SK-N-SH (cell line): ENCODE measurements at regions not wholly inside any gene's neighbourhood (a gene's known extent, or its start where the extent isn't known, plus 50 kb on each side); places are given as distances from the start of the nearest gene placed in this dataset.

Source experiments
- CTCF ChIA-PET: fragments of 300-600, 350-600 bp; formaldehyde crosslinking; extraction: SDS; loops from one replicate; lab custom pipeline; 2021; lab: Yijun Ruan, JAX
- POLR2A ChIA-PET: fragments of 350-600 bp; sonication (Branson Sonifier 250); formaldehyde crosslinking; extraction: SDS; loops from one replicate; lab custom pipeline; 2020; ENCODE audit warnings: antibody characterized with exemption, inconsistent platforms; lab: Yijun Ruan, JAX
- DNase-seq: peaks from one replicate; pipeline ENCODE4 v3.0.0; 2012
- H2AFZ ChIP-seq: fragments of 200-600 bp; sonication (generic); 2 replicates; pipeline ENCODE4 v1.8.1; 2016; ENCODE audit warnings: antibody characterized with exemption, mild to moderate bottlenecking, low read depth
- H3F3A ChIP-seq: fragments of 200-600 bp; sonication (generic); replicated peaks from 2 replicates; pipeline ENCODE3; 2016; ENCODE audit warnings: antibody characterized with exemption, mild to moderate bottlenecking; ENCODE audit not compliant: insufficient read depth
- H3K27ac ChIP-seq, 2 experiments: fragments of 200-500 bp in 1 of 2; fragments of 200-600 bp in 1 of 2; sonication (Bioruptor generic) in 1 of 2; sonication (generic), shearing (Covaris generic) in 1 of 2; 2 replicates each; pipeline versions ENCODE4 v1.5.1 to v1.6.1; 2014 to 2016; ENCODE audit warnings: low read depth in 2 of 2, inconsistent platforms in 1 of 2, low read length in 1 of 2, mild to moderate bottlenecking in 1 of 2, mixed read lengths in 1 of 2
- H3K27me3 ChIP-seq: fragments of 200-600 bp; sonication (generic), shearing (Covaris generic); 2 replicates; pipeline ENCODE4 v1.6.1; 2016; ENCODE audit warnings: mixed run types; ENCODE audit not compliant: insufficient read depth
- H3K36me3 ChIP-seq, 2 experiments: fragments of 200-500 bp in 1 of 2; fragments of 200-600 bp in 1 of 2; sonication (Bioruptor generic) in 1 of 2; sonication (generic) in 1 of 2; replicated peaks in 1 of 2; 2 replicates each; pipeline versions ENCODE3 to v1.5.1; 2014 to 2016; ENCODE audit warnings: low read length in 1 of 2, mild to moderate bottlenecking in 1 of 2; ENCODE audit not compliant: insufficient read depth in 2 of 2, control insufficient read depth in 1 of 2
- H3K4me1 ChIP-seq, 2 experiments: fragments of 200-500 bp in 1 of 2; fragments of 200-600 bp in 1 of 2; sonication (Bioruptor generic) in 1 of 2; sonication (generic), shearing (Covaris generic) in 1 of 2; 2 replicates each; pipeline versions ENCODE4 v1.5.1 to v1.6.1; 2014 to 2016; ENCODE audit warnings: low read depth in 1 of 2, low read length in 1 of 2, mixed run types in 1 of 2; ENCODE audit not compliant: insufficient read depth in 2 of 2, control insufficient read depth in 1 of 2
- H3K4me2 ChIP-seq: fragments of 200-600 bp; sonication (generic), shearing (Covaris generic); 2 replicates; pipeline ENCODE4 v1.6.1; 2017; ENCODE audit warnings: mixed run types
- H3K4me3 ChIP-seq, 2 experiments: fragments of 200-500 bp in 1 of 2; fragments of 200-600 bp in 1 of 2; sonication (Bioruptor generic) in 1 of 2; sonication (generic), shearing (Covaris generic) in 1 of 2; 2 replicates each; pipeline versions ENCODE4 v1.5.1 to v1.8.1; 2014 to 2016; ENCODE audit warnings: low read depth in 2 of 2, inconsistent platforms in 1 of 2, low read length in 1 of 2, mild to moderate bottlenecking in 1 of 2, mixed read lengths in 1 of 2, moderate library complexity in 1 of 2
- H3K79me2 ChIP-seq: fragments of 200-600 bp; sonication (generic); 2 replicates; pipeline ENCODE4 v1.8.1; 2017; ENCODE audit warnings: mild to moderate bottlenecking; ENCODE audit not compliant: insufficient read depth
- H3K9ac ChIP-seq: fragments of 200-600 bp; sonication (generic); 2 replicates; pipeline ENCODE4 v1.6.1; 2017; ENCODE audit warnings: mixed run types
- H3K9me2 ChIP-seq: fragments of 200-600 bp; sonication (generic); 2 replicates; pipeline ENCODE4 v1.6.1; 2017; ENCODE audit warnings: mixed run types
- H3K9me3 ChIP-seq: fragments of 200-600 bp; sonication (generic); 2 replicates; pipeline ENCODE4 v1.6.1; 2017; ENCODE audit warnings: mixed run types, mild to moderate bottlenecking, moderate library complexity
- H4K20me1 ChIP-seq: fragments of 200-600 bp; sonication (generic); 2 replicates; pipeline ENCODE4 v1.6.1; 2017; ENCODE audit warnings: mild to moderate bottlenecking, mixed run types; ENCODE audit not compliant: insufficient read depth
- ELF1 ChIP-seq: IDR thresholded peaks from 2 replicates; pipeline ENCODE4 v1.4.0; 2012
- GABPA ChIP-seq: IDR thresholded peaks from 2 replicates; pipeline ENCODE4 v1.4.0; 2012; ENCODE audit warnings: low read depth, mild to moderate bottlenecking
- NFIC ChIP-seq: IDR thresholded peaks from 2 replicates; pipeline ENCODE4 v1.4.0; 2012; ENCODE audit warnings: borderline replicate concordance
- NRF1 ChIP-seq: IDR thresholded peaks from 2 replicates; pipeline ENCODE4 v1.6.1; 2012; ENCODE audit warnings: low read depth, mild to moderate bottlenecking, low read length
- PBX3 ChIP-seq: IDR thresholded peaks from 2 replicates; pipeline ENCODE4; 2012
- POLR2AphosphoS5 ChIP-seq: IDR thresholded peaks from 2 replicates; pipeline ENCODE4 v1.6.1; 2012; ENCODE audit warnings: low read depth, low read length
- REST ChIP-seq: IDR thresholded peaks from 2 replicates; pipeline ENCODE4 v1.6.1; 2012; ENCODE audit warnings: mild to moderate bottlenecking, low read depth, low read length, moderate library complexity
- SMC3 ChIP-seq: IDR thresholded peaks from 2 replicates; pipeline ENCODE4 v1.6.1; 2012; ENCODE audit warnings: low read depth, low read length, improper control_type of control experiment
- TCF12 ChIP-seq: IDR thresholded peaks from 2 replicates; pipeline ENCODE4 v1.4.0; 2012
- TEAD4 ChIP-seq: IDR thresholded peaks from 2 replicates; pipeline ENCODE4 v1.4.0; 2012; ENCODE audit warnings: mild to moderate bottlenecking, borderline replicate concordance; ENCODE audit not compliant: insufficient read depth
- YY1 ChIP-seq: IDR thresholded peaks from 2 replicates; pipeline ENCODE4 v1.4.0; 2012; ENCODE audit warnings: low read depth, mild to moderate bottlenecking
- WGBS: methylation state at CpG from one replicate; pipeline ENCODE4 v1.1.6; 2017; ENCODE audit warnings: low lambda C conversion rate; 5-methylcytosine and 5-hydroxymethylcytosine counted together
- TF ChIP-seq, protein P1 (sequence below): fragments of 150-350 bp; IDR thresholded peaks from 2 replicates; pipeline ENCODE4 v1.6.1; 2017; ENCODE audit warnings: antibody characterized with exemption, low read length, low read depth, borderline replicate concordance

DNA sequence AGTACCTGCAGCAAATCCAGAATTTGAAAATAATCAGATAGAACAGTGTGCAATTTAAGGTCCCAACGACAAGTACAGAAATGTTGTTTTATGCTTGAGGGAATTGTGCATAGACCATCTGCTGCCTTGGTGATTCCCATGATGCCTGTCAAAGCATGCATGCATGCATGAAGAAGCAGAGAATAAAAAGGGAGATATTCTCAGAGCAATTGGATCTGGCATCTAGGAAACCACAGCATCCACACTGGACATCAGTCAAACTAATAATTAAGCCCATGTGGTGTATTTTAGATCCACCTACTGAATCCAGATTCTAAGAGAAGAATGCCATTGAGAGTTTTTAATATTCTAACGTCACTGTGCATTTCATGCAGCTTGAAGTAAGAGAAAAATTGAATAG is 361.2 kb downstream of the FSIP2 start:
- no peak for DNase-seq
- Histone ChIP-seq H3K4me2 (no peak overlapping the region), H3K79me2 (no peaks in the 10 kb centered on the region), H2AFZ (no peak overlapping the region), H3K27ac (no peak overlapping the region), H3K4me3 (no peak overlapping the region), H3K4me1 (no peaks in the 10 kb centered on the region; a peak in 2 of 4 replicates), H3K27me3 (no peaks in the 10 kb centered on the region), H4K20me1 (no peaks in the 10 kb centered on the region), H3K9ac (no peak overlapping the region), H3F3A (no peaks in the 10 kb centered on the region), H3K9me2 (0 out of 2 replicates have a peak, but pooled peaks cover 5% of the 10 kb centered on the region), H3K36me3 (no peaks in the 10 kb centered on the region), H3K9me3 (no peaks in the 10 kb centered on the region)
- CTCF ChIA-PET, result no interaction called here
- no peak for TF ChIP-seq GABPA
- TF ChIP-seq POLR2AphosphoS5, result no peak
- peak; percentile 49; the same call in 1 of the 2 replicates for TF ChIP-seq TCF12
- TF ChIP-seq ELF1, result no peak
- TF ChIP-seq YY1, result no peak
- TF ChIP-seq PBX3, result peak; percentile 27; the same call in 1 of the 2 replicates
- TF ChIP-seq REST, result no peak
- TF ChIP-seq NRF1, result no peak
- POLR2A ChIA-PET, result no interaction called here
- 51% methylated on average over 2 of the region's 2 CpGs for WGBS

GRCh38 chr2:186100636-186101035 is 362.0 kb downstream of the FSIP2 start:
- H3K36me3 ChIP-seq, result no peaks in the 10 kb centered on the region
- no peak overlapping the region for H2AFZ ChIP-seq
- no peak overlapping the region for H3K9ac ChIP-seq
- CTCF ChIA-PET, result no interaction called here
- H3K4me1 ChIP-seq, result no peaks in the 10 kb centered on the region; a peak in 2 of 4 replicates
- DNase-seq, result no peak
- no peaks in the 10 kb centered on the region for H3K27me3 ChIP-seq
- no peak overlapping the region for H3K27ac ChIP-seq
- TF ChIP-seq REST, result no peak
- TF ChIP-seq, protein P1, sequence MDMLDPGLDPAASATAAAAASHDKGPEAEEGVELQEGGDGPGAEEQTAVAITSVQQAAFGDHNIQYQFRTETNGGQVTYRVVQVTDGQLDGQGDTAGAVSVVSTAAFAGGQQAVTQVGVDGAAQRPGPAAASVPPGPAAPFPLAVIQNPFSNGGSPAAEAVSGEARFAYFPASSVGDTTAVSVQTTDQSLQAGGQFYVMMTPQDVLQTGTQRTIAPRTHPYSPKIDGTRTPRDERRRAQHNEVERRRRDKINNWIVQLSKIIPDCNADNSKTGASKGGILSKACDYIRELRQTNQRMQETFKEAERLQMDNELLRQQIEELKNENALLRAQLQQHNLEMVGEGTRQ, result no peak
- no peak for TF ChIP-seq TEAD4
- TF ChIP-seq TCF12, result no peak
- no peak for TF ChIP-seq NFIC
- no peak for TF ChIP-seq SMC3
- 0 out of 2 replicates have a peak, but pooled peaks cover 5% of the 10 kb centered on the region for H3K9me2 ChIP-seq
- H3K4me2 ChIP-seq, result no peak overlapping the region
- no peaks in the 10 kb centered on the region for H4K20me1 ChIP-seq
- H3K79me2 ChIP-seq, result no peaks in the 10 kb centered on the region
- H3F3A ChIP-seq, result no peaks in the 10 kb centered on the region
- H3K4me3 ChIP-seq, result no peak overlapping the region
- no peaks in the 10 kb centered on the region for H3K9me3 ChIP-seq
- POLR2A ChIA-PET, result no interaction called here
